SK-N-SH treated with all-trans-retinoic acid at 6 μM for 48 hours (cell line): ENCODE measurements at regions not wholly inside any gene's neighbourhood (a gene's known extent, or its start where the extent isn't known, plus 50 kb on each side); places are given as distances from the start of the nearest gene placed in this dataset.

Source experiments
- CSRNP3 ChIP-seq: fragments of 250-450 bp; sonication (Bioruptor Pico); IDR thresholded peaks from 2 replicates; pipeline ENCODE4 v1.5.1; 2021; ENCODE audit warnings: mild to moderate bottlenecking, moderate library complexity
- PATZ1 ChIP-seq: fragments of 250-450 bp; sonication (Bioruptor Pico); IDR thresholded peaks from 2 replicates; pipeline ENCODE4 v1.8.0; 2020; ENCODE audit warnings: mild to moderate bottlenecking, moderate library complexity, borderline replicate concordance
- RARB ChIP-seq: fragments of 250-450 bp; sonication (Bioruptor Pico); IDR thresholded peaks from 2 replicates; pipeline ENCODE4 v1.8.0; 2021; ENCODE audit warnings: mild to moderate bottlenecking, moderate library complexity

- TF ChIP-seq CSRNP3 (CRISPR knock-in tag) (no peak), RARB (CRISPR knock-in tag) (no peak), PATZ1 (CRISPR knock-in tag) (no peak)
These were observed 134.7 kb upstream of the TNPO1 start for GRCh38 chr5:72681781-72682180.
